Ovary (tissue), 3 donors: ENCODE measurements at regions not wholly inside any gene's neighbourhood (a gene's known extent, or its start where the extent isn't known, plus 50 kb on each side); places are given as distances from the start of the nearest gene placed in this dataset.

Source experiments
- CTCF ChIP-seq, 3 donors: fragments of 450-650 bp in 2 of 3; fragments of 200-600 bp in 1 of 3; IDR thresholded peaks; one replicate each; pipeline versions ENCODE4 v1.5.1 to v1.8.0; 2016 to 2022; ENCODE audit warnings: antibody characterized with exemption in 3 of 3, mild to moderate bottlenecking in 1 of 3
- POLR2A ChIP-seq: fragments of 450-650 bp; IDR thresholded peaks from one replicate; pipeline ENCODE4 v1.6.1; 2017; ENCODE audit warnings: antibody characterized with exemption, mild to moderate bottlenecking, moderate library complexity
- donor health status: DM: no; HTN: no; CAD: no.

- no peak for TF ChIP-seq CTCF (IDR thresholded peaks at IDR 0.05)
- no peak for TF ChIP-seq POLR2A
Measured at GRCh38 chr9:129471201-129472019, 149.5 kb downstream of the C9orf50 start.
